ENCODE measurements at regions not wholly inside any gene's neighbourhood (a gene's known extent, or its start where the extent isn't known, plus 50 kb on each side); places are given as distances from the start of the nearest gene placed in this dataset.
"Not testable (repeated sequence)": the region's sequence is repeated elsewhere in the genome, so short reads cannot be mapped to it uniquely, and the experiment has no call there.

DNA sequence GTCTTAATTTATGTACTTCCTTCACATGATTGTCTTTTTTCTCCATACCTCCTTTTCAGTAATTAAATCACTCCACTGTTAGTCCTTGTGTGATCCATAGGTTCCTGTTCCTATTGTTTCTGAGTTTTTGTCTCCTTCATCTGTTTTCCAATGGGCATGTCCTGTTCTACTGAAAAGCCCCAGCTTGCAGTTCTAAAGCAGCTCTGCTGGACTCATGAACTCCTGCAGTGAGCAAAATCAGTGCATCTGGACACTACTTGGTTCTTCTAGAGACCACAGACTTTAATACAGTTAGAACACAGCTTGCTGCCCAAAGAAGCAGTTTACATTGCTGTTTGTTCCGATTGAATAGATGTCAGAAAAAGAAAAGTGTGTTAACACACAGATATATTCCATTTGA is 593.3 kb upstream of the HS3ST5 start:
- no peak for DNase-seq (ENCODE audit: low spot score)

- no peak for DNase-seq (ENCODE audit: low spot score)
Observed at GRCh38 chr6:114934079-114934478, 591.3 kb upstream of the HS3ST5 start.

GRCh38 chr6:114928731-114929130 is 585.9 kb upstream of the HS3ST5 start:
- not testable (repeated sequence) for DNase-seq (ENCODE audit: low spot score)

DNA sequence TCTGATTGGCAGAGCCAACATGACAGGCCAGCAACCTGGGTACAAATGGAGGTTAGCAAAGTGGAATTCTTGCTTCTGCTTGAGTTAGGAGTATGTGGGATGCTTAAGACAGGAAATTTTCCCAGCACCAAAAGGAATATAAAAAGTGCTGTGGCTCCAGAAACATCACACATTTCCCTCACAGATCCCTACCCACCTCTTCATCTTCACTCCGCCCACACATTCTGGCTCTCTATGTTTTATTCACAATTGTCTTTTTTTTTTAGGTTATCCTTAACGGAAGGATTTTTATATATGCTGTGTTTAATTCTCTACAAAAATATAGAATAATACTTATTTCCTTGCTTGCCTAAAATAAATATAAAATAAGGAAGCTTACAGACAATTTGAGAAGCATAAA is 563.3 kb upstream of the HS3ST5 start:
- no peak for DNase-seq (ENCODE audit: low spot score)

DNA sequence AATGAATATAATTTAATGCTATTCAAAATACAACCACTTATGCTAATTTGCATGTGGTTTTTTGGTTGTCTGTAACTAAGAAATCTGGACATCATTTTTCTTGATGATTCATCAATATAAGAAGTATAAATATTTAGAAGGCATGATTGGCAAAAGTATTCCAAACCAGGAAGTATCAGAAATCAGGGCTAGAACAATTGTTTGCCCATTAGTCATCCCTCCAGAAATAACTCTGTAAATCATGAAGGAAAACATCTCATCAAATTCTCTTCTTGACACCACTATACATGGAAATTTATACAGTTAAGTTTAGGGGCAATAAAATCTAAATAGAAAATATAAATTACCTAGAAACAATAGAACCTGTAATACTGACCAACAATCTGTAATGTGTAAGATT is 554.7 kb upstream of the HS3ST5 start:
- DNase-seq (ENCODE audit: low spot score), result no peak

- no peak for DNase-seq (ENCODE audit: low spot score)
Observed at GRCh38 chr6:114892211-114892610, 549.4 kb upstream of the HS3ST5 start.

DNA sequence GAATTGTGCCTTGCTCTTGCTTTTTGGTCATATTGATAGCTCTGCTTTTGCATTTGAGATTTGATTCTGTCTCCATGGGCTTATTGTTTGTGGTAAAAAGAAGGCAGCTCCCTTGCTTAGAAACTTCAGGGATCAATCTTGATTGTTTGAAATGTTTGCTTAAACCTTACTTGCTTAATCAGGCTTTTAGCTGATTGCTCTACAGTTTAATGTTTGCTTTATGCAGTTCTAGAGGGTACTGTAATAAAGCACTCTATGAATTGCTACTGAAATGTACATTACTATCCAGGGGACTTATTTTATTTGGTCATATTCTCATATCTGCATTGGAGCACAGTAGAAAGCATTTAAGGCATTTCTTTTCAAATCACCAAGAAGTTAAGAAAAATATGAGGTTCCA is 545.4 kb upstream of the HS3ST5 start:
- no peak for DNase-seq (ENCODE audit: low spot score)

DNA sequence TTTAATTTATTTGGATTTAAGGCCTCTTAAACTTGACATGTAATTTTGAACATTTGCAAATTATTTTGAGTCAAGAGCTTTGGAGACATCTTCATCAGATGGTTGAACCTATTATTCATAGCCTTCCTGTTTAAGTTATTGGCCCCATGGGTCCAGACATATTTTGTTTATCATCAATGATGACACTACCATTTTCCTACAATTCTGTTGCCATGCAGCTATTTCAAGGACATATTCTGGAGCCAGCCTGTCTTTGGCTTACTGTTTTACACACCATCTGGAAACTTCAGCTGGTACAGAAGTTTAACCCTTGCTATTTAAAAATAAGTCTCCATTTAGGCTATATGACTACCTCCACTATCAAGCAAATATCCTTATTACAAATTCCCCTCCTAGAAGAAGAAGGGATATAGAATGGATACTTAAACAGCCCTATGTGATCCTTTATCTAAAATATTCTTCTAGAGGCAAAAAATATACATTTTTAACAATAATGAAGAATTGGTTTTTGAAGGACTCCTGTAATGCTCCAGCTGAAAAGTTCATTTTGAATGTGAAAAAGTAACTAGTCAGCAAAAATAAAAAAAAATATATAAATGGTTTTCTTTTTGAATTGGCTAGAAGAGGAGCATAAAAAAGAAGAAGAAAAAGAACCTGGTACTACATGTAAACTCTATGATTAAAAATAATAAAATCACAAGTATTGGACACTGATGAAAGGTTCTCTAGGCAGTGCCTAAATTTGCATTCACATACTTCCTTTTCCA is 544.0 kb upstream of the HS3ST5 start:
- no peak for DNase-seq (ENCODE audit: low spot score)

- DNase-seq (ENCODE audit: low spot score), result no peak
Observed at GRCh38 chr6:114879693-114880092, 536.9 kb upstream of the HS3ST5 start.

DNA sequence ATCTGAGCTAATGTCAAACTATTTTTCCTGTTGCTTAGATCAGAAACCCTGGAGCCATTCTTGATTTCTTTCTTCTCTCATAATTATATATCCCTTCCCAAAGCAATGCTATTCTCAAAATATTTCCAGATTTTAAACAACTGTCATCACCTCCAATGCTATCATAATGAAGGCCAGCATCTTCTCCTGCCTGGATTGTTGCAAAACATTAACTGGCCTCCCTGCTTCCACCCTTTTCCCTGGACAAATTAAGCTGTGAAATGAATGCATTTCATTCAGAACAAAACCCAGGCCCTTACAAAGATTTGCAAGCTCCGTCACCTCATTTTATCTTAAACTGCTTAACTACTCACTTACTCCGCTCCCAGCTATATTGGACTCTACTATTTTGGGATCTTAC is 535.3 kb upstream of the HS3ST5 start:
- no peak for DNase-seq (ENCODE audit: low spot score)

- no peak for DNase-seq (ENCODE audit: low spot score)
Observed at GRCh38 chr6:114874410-114874809, 531.6 kb upstream of the HS3ST5 start.

- DNase-seq (ENCODE audit: low spot score), result not testable (repeated sequence)
Observed at GRCh38 chr6:114865506-114865905, 522.7 kb upstream of the HS3ST5 start.

DNA sequence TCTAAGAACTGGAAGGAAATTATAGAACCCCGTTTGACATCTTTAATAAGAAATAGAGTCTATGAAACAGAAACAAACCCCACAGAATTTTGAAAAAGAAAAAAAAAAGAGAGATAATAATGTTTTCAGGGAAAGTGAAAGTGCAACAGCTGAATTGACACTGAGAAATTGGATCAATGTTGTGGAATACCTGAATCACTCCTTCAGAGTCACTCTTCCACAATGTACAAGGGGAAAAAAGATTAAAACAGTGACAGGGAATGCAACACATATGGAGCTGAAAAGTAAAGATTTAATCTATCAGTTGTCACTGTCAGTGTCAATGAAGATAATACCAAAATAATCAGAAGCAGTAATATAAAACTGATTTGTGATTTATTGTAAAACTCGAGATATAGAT is 520.8 kb upstream of the HS3ST5 start:
- no peak for DNase-seq (ENCODE audit: low spot score)

DNA sequence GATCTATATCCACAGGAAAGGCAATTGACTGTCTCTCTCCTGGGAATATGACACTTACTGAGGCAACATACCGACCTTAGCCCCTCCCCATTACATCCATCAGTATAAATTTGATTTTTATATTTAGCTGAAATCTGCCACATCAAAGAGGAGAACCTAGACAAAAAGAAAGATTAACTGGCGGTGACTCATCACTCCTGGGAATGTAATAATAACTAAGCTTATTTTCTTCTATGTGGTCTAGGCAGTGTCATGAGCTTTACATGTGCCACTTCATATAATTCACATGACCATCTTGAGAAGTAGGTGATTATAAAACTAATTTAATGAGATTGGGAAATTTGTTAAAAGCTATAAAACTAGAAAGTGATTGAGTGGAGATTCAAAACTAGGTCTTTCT is 520.0 kb upstream of the HS3ST5 start:
- DNase-seq (ENCODE audit: low spot score), result no peak

DNA sequence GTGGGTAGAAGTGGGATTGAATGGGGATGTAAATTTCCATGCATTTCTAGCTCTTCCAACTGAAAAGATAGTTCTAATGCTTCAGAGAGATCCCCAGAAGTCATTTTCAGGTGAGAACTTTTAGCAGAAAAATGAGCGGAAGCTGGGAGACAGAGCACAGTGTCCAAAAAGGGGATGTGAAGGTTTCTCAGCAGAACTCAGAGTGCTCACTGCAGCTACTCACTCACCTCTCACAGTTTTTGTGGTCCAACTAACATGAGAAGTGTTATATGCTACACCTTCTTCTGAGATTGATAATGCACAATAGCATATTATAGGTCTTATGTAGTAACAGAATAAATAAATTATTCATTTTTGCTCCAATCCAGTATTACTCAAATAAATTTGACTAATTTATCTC is 519.2 kb upstream of the HS3ST5 start:
- DNase-seq (ENCODE audit: low spot score), result no peak

DNA sequence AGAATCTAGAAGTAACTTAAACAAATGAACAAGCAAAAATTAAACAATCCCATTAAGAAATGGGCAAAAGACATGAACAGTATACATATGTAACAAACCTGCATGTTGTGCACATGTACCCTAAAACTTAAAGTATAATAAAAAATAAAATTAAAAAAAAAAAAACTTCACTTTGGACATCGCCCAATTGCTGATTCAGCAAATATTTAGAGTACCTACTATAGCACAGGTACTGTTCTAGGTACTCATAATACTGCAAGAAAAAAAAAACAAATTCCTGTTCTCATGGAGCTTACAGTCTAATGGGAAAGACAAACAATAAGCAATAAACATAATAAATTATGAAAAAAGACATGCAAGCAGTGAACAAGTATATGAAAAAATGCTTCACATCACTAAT is 501.5 kb upstream of the HS3ST5 start:
- no peak for DNase-seq (ENCODE audit: low spot score)

GRCh38 chr6:114839019-114839418 is 496.2 kb upstream of the HS3ST5 start:
- no peak for DNase-seq (ENCODE audit: low spot score)

DNA sequence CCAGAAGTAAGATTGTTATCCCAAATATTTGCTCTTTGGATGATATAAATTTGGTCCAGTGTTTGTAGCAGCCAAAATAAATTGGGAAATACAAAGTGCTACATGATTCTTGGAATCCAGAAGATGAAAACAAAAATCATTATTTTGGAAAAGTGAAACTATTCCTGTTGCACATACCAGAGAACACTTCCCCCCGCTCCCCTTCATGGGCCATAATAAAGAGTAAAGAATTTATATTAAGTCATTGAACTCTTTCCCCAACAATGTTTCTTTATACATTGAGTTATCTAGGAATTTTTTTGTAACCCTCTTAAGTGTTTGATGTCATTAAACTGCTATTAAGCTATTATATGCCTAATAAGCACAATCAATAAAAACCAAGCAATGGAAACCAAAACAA is 490.4 kb upstream of the HS3ST5 start:
- no peak for DNase-seq (ENCODE audit: low spot score)

DNA sequence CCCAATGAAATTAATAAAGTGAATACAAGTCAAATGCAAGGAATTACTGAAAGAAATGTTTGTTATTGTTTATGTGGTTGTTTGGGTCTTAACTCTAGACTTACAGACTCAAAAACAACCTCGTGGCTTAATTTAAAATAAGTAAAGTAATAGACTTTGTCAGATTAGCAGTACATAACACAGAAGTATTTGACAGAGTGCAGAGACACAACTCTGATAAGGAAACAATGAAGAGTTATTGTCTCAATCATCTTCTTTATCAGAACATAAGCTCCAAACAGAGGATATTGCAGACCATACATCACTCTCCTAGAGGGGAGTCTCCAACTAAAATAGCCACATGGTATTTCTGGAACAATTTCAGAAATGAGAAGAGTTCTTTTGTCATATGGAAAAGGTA is 487.7 kb upstream of the HS3ST5 start:
- no peak for DNase-seq (ENCODE audit: low spot score)

GRCh38 chr6:114827135-114827534 is 484.3 kb upstream of the HS3ST5 start:
- DNase-seq (ENCODE audit: low spot score), result no peak

GRCh38 chr6:114824409-114824808 is 481.6 kb upstream of the HS3ST5 start:
- DNase-seq (ENCODE audit: low spot score), result no peak

GRCh38 chr6:114816678-114817077 is 473.9 kb upstream of the HS3ST5 start:
- no peak for DNase-seq (ENCODE audit: low spot score)

DNA sequence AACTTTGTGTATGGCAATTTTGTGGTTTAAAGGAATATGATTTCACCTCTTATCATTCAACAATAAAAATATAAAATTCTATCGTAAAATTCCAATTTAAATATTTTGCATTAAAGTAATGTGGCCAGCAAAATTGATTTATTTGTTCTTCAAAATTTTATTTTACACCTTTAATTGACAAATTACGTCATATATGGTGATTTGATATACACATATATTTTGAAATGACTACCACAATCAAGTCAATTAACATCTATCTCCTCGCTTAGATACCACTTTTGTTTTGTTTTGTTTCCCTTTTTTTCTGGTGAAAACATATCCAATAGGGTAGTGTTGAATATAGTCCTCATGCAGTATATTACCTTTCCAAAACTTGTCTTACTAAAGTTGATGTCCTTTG is 467.6 kb upstream of the HS3ST5 start:
- no peak for DNase-seq (ENCODE audit: low spot score)

GRCh38 chr6:114805426-114805825 is 462.6 kb upstream of the HS3ST5 start:
- not testable (repeated sequence) for DNase-seq (ENCODE audit: low spot score)

GRCh38 chr6:114796576-114796975 is 453.8 kb upstream of the HS3ST5 start:
- DNase-seq (ENCODE audit: low spot score), result no peak
